IMR-90 (cell line): ENCODE measurements at regions not wholly inside any gene's neighbourhood (a gene's known extent, or its start where the extent isn't known, plus 50 kb on each side); places are given as distances from the start of the nearest gene placed in this dataset.

Experiments
- ATAC-seq: fragments of 200-7000 bp; cut with Tn5 transposase; 2 replicates; pipeline ENCODE4 v1.9.1; 2020; ENCODE audit warnings: low read depth, mild to moderate bottlenecking, moderate library complexity
- BruUV-seq: library from RNA; stranded (reverse); fragments of 400-500 nt; replicated peaks from 2 replicates; lab custom pipeline; 2021; lab: Mats Ljungman, UMichigan
- CTCF ChIA-PET: fragments of 300-600 bp; formaldehyde crosslinking; extraction: SDS; loops from one replicate; lab custom pipeline; 2021; ENCODE audit warnings: antibody characterized with exemption; lab: Yijun Ruan, JAX
- POLR2A ChIA-PET: fragments of 300-600 bp; sonication (Branson Sonifier 250); formaldehyde crosslinking; loops from one replicate; lab custom pipeline; 2022; ENCODE audit warnings: antibody characterized with exemption; ENCODE audit not compliant: unreplicated experiment; lab: Charles Lee
- DNase-seq: peaks from one replicate; pipeline ENCODE4 v3.0.0; 2013
- H2AFZ ChIP-seq: replicated peaks from 2 replicates; pipeline ENCODE3; 2013; ENCODE audit warnings: low read length, mild to moderate bottlenecking; ENCODE audit not compliant: poor library complexity
- H2AK5ac ChIP-seq: 2 replicates; pipeline ENCODE4 v1.6.1; 2013; ENCODE audit warnings: low read depth, low read length, inconsistent platforms
- H2AK9ac ChIP-seq: replicated peaks from 2 replicates; pipeline ENCODE3; 2013; ENCODE audit warnings: mild to moderate bottlenecking, low read depth, low read length, moderate library complexity; ENCODE audit not compliant: poor library complexity
- H2BK120ac ChIP-seq: 2 replicates; pipeline ENCODE4 v1.6.1; 2013; ENCODE audit warnings: low read depth, low read length, inconsistent platforms
- H2BK15ac ChIP-seq: 3 replicates; pipeline ENCODE4 v1.6.1; 2013; ENCODE audit warnings: low read depth, low read length, inconsistent platforms
- H2BK20ac ChIP-seq: 2 replicates; pipeline ENCODE4 v1.6.1; 2013; ENCODE audit warnings: low read depth, mild to moderate bottlenecking, inconsistent platforms, low read length, moderate library complexity
- H2BK5ac ChIP-seq: 2 replicates; pipeline ENCODE4 v1.6.1; 2013; ENCODE audit warnings: mild to moderate bottlenecking, low read depth, low read length, inconsistent platforms; ENCODE audit not compliant: poor library complexity, severe bottlenecking
- H3K14ac ChIP-seq: replicated peaks from 2 replicates; pipeline ENCODE4 v1.6.1; 2013; ENCODE audit warnings: low read depth, low read length, inconsistent platforms
- H3K18ac ChIP-seq: 2 replicates; pipeline ENCODE4 v1.6.1; 2013; ENCODE audit warnings: low read depth, low read length, control low read depth
- H3K23ac ChIP-seq: 2 replicates; pipeline ENCODE4 v1.6.1; 2013; ENCODE audit warnings: low read depth, low read length, inconsistent platforms
- H3K27ac ChIP-seq: 2 replicates; pipeline ENCODE4 v1.5.1; 2013; ENCODE audit warnings: mild to moderate bottlenecking, control low read depth, low read length; ENCODE audit not compliant: insufficient read depth
- H3K27me3 ChIP-seq: 2 replicates; pipeline ENCODE4 v1.6.1; 2013; ENCODE audit warnings: low read length; ENCODE audit not compliant: control insufficient read depth, insufficient read depth
- H3K36me3 ChIP-seq: 2 replicates; pipeline ENCODE4 v1.6.1; 2013; ENCODE audit warnings: low read length, mixed read lengths; ENCODE audit not compliant: control insufficient read depth, insufficient read depth
- H3K4ac ChIP-seq: 2 replicates; pipeline ENCODE4 v1.6.1; 2013; ENCODE audit warnings: low read depth, low read length, inconsistent platforms
- H3K4me1 ChIP-seq: 2 replicates; pipeline ENCODE4 v1.6.1; 2013; ENCODE audit warnings: low read length, mixed read lengths; ENCODE audit not compliant: control insufficient read depth, insufficient read depth
- H3K4me2 ChIP-seq: 2 replicates; pipeline ENCODE4 v1.6.1; 2013; ENCODE audit warnings: low read depth, mild to moderate bottlenecking, control low read depth, low read length, moderate library complexity
- H3K4me3 ChIP-seq: 2 replicates; pipeline ENCODE4 v1.5.1; 2013; ENCODE audit warnings: low read depth, mild to moderate bottlenecking, control low read depth, low read length, moderate library complexity; ENCODE audit not compliant: insufficient read depth
- H3K56ac ChIP-seq: 2 replicates; pipeline ENCODE4 v1.6.1; 2013; ENCODE audit warnings: low read length, inconsistent platforms; ENCODE audit not compliant: insufficient read depth; ENCODE audit errors: extremely low read depth
- H3K79me1 ChIP-seq, 2 experiments: 2 replicates each; pipeline ENCODE4 v1.6.1; 2013; ENCODE audit warnings: low read length in 2 of 2, inconsistent platforms in 1 of 2, low read depth in 1 of 2
- H3K9ac ChIP-seq: 2 replicates; pipeline ENCODE4 v1.6.1; 2013; ENCODE audit warnings: low read depth, low read length, control low read depth
- H3K9me1 ChIP-seq: 2 replicates; pipeline ENCODE4 v1.6.1; 2013; ENCODE audit warnings: low read length, inconsistent platforms; ENCODE audit not compliant: insufficient read depth
- H3K9me3 ChIP-seq: 2 replicates; pipeline ENCODE4 v1.6.1; 2013; ENCODE audit warnings: low read length; ENCODE audit not compliant: control insufficient read depth, insufficient read depth
- H4K20me1 ChIP-seq: 2 replicates; pipeline ENCODE4 v1.6.1; 2013; ENCODE audit warnings: low read length, inconsistent platforms; ENCODE audit not compliant: insufficient read depth
- H4K5ac ChIP-seq: 2 replicates; pipeline ENCODE4 v1.6.1; 2013; ENCODE audit warnings: mild to moderate bottlenecking, low read depth, low read length, control low read depth
- H4K8ac ChIP-seq, 2 experiments: 2 replicates each; pipeline ENCODE4 v1.6.1; 2013; ENCODE audit warnings: low read depth in 2 of 2, low read length in 2 of 2, control low read depth in 1 of 2, inconsistent platforms in 1 of 2
- H4K91ac ChIP-seq: 2 replicates; pipeline ENCODE4 v1.6.1; 2013; ENCODE audit warnings: low read depth, low read length, inconsistent platforms; ENCODE audit not compliant: insufficient read depth
- BHLHE40 ChIP-seq: fragments of 150-350 bp; IDR thresholded peaks from 2 replicates; pipeline ENCODE4 v1.6.1; 2016; ENCODE audit warnings: mild to moderate bottlenecking, low read depth, low read length
- CEBPB ChIP-seq: IDR thresholded peaks from 2 replicates; pipeline ENCODE4 v1.6.1; 2012; ENCODE audit warnings: low read depth, low read length, improper control_type of control experiment
- CHD1 ChIP-seq: IDR thresholded peaks from 2 replicates; pipeline ENCODE4 v1.6.1; 2012; ENCODE audit warnings: low read depth, low read length, improper control_type of control experiment
- CTCF ChIP-seq: conservative IDR thresholded peaks from 2 replicates; pipeline ENCODE4 v1.5.1; 2012; ENCODE audit warnings: mild to moderate bottlenecking, low read depth, low read length, improper control_type of control experiment
- ELK1 ChIP-seq: fragments of 150-350 bp; IDR thresholded peaks from 2 replicates; pipeline ENCODE4 v1.6.1; 2016; ENCODE audit warnings: low read depth, mild to moderate bottlenecking, low read length, moderate library complexity, borderline replicate concordance
- FOS ChIP-seq: fragments of 150-350 bp; IDR thresholded peaks from 2 replicates; pipeline ENCODE4 v1.6.1; 2016; ENCODE audit warnings: low read depth, low read length
- MAFK ChIP-seq: IDR thresholded peaks from 2 replicates; pipeline ENCODE4 v1.6.1; 2012; ENCODE audit warnings: low read depth, low read length, improper control_type of control experiment
- MAZ ChIP-seq: IDR thresholded peaks from 2 replicates; pipeline ENCODE4 v1.6.1; 2012; ENCODE audit warnings: low read depth, mild to moderate bottlenecking, low read length, improper control_type of control experiment, moderate library complexity, borderline replicate concordance
- MXI1 ChIP-seq: IDR thresholded peaks from 2 replicates; pipeline ENCODE4 v1.6.1; 2012; ENCODE audit warnings: low read depth, mild to moderate bottlenecking, low read length, moderate library complexity, borderline replicate concordance
- NFE2L2 ChIP-seq: fragments of 150-350 bp; IDR thresholded peaks from 2 replicates; pipeline ENCODE4 v1.6.1; 2016; ENCODE audit warnings: low read depth, mild to moderate bottlenecking, low read length
- POLR2A ChIP-seq: IDR thresholded peaks from 2 replicates; pipeline ENCODE4 v1.6.1; 2012; ENCODE audit warnings: mild to moderate bottlenecking, low read depth, low read length
- RAD21 ChIP-seq: IDR thresholded peaks from 2 replicates; pipeline ENCODE4 v1.6.1; 2012; ENCODE audit warnings: low read length, improper control_type of control experiment
- RCOR1 ChIP-seq: IDR thresholded peaks from 2 replicates; pipeline ENCODE4 v1.6.1; 2012; ENCODE audit warnings: mild to moderate bottlenecking, low read length, improper control_type of control experiment; ENCODE audit not compliant: insufficient replicate concordance
- RFX5 ChIP-seq: IDR thresholded peaks from 2 replicates; pipeline ENCODE4 v1.8.0; 2012; ENCODE audit warnings: low read depth, mild to moderate bottlenecking, low read length, moderate library complexity
- SMC3 ChIP-seq: fragments of 150-350 bp; IDR thresholded peaks from 2 replicates; pipeline ENCODE4 v1.6.1; 2016; ENCODE audit warnings: low read depth, mild to moderate bottlenecking, antibody characterized with exemption, low read length, moderate library complexity
- WGBS, 2 experiments: methylation state at CpG; one replicate each; pipeline versions ENCODE4 v1.1.5 to v1.1.7; 2013; ENCODE audit warnings: missing lambda C conversion rate in 2 of 2; ENCODE audit not compliant: insufficient read length in 1 of 2; ENCODE audit errors: extremely low coverage in 2 of 2; 5-methylcytosine and 5-hydroxymethylcytosine counted together
- dilution Hi-C: fragments of 300-500 bp; cut with HindIII; formaldehyde crosslinking; loops from one replicate; pipeline ENCODE4 v1.14.3; 2018; ENCODE audit warnings: low sequenced_read_pairs; ENCODE audit not compliant: unreplicated experiment
- in situ Hi-C: fragments of 300-500 bp; cut with MboI; formaldehyde crosslinking; loops from 3 replicates; pipeline ENCODE4 v1.14.3; 2019; ENCODE audit warnings: low sequenced_read_pairs, inconsistent platforms, mixed read lengths
- intact Hi-C: fragments of 100-400 bp; cut with micrococcal nuclease; formaldehyde crosslinking; loops from 2 replicates; pipeline ENCODE4 v1.10.0; 2022
- TF ChIP-seq, protein P1 (sequence below): fragments of 150-350 bp; IDR thresholded peaks from 2 replicates; pipeline ENCODE4 v1.6.1; 2017; ENCODE audit warnings: mild to moderate bottlenecking, antibody characterized with exemption, low read length, low read depth

DNA sequence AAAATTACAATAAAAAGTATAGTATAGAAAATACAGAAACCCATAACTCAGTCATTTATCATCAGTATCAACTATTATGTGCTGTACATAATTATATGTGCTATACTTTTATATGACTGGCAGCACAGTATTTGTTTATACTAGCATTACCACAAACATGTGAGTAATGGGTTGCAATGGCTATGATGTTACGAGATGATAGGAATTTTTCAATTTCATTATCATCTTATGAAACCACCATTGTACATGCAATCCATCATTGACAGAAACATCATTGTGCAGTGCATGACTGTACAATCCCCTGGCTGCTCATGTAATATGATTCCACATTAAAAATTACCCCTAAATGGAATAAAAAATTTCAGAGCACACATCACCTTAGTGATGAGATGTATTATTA lies 55.7 kb upstream of the TMEM229A start:
- H2BK120ac ChIP-seq, result no peak overlapping the region
- no peak overlapping the region for H3K56ac ChIP-seq
- H3K4me3 ChIP-seq, result no peak overlapping the region
- no TSS peak for BruUV-seq
- dilution Hi-C loops (no loop called here), in situ Hi-C loops (no loop called here), intact Hi-C loops (no loop called here)
- no peak overlapping the region for H3K23ac ChIP-seq
- H2BK5ac ChIP-seq, result no peak overlapping the region
- H2AFZ ChIP-seq, result no peak overlapping the region
- no peak overlapping the region for H4K91ac ChIP-seq
- no peak overlapping the region for H3K4ac ChIP-seq
- H3K4me2 ChIP-seq, result no peak overlapping the region
- H4K5ac ChIP-seq, result no peak overlapping the region
- no peak overlapping the region for H4K8ac ChIP-seq
- no peaks in the 10 kb centered on the region for H3K36me3 ChIP-seq
- no peaks in the 10 kb centered on the region for H3K79me1 ChIP-seq
- no CpG with 5 or more reads among the region's 1 CpG for WGBS, 2 experiments
- no peak overlapping the region for H3K18ac ChIP-seq
- no peak overlapping the region for H2BK20ac ChIP-seq
- H2BK15ac ChIP-seq, result no peak overlapping the region
- no peak for TF ChIP-seq ELK1
- TF ChIP-seq, protein P1, sequence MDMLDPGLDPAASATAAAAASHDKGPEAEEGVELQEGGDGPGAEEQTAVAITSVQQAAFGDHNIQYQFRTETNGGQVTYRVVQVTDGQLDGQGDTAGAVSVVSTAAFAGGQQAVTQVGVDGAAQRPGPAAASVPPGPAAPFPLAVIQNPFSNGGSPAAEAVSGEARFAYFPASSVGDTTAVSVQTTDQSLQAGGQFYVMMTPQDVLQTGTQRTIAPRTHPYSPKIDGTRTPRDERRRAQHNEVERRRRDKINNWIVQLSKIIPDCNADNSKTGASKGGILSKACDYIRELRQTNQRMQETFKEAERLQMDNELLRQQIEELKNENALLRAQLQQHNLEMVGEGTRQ, result no peak
- TF ChIP-seq BHLHE40, result no peak
- no peak for TF ChIP-seq NFE2L2
- no peak for TF ChIP-seq POLR2A
- TF ChIP-seq RFX5, result no peak
- no peak for TF ChIP-seq CHD1
- TF ChIP-seq CEBPB, result no peak
- no peak for TF ChIP-seq FOS
- TF ChIP-seq MXI1, result no peak
- TF ChIP-seq RAD21, result no peak
- TF ChIP-seq MAFK, result no peak
- TF ChIP-seq RCOR1, result no peak
- TF ChIP-seq CTCF, result no peak
- no peak for TF ChIP-seq SMC3
- no peak for TF ChIP-seq MAZ
- no peaks in the 10 kb centered on the region for H3K27me3 ChIP-seq
- no peaks in the 10 kb centered on the region for H4K20me1 ChIP-seq
- no peak overlapping the region for H2AK9ac ChIP-seq
- no peak overlapping the region for H3K14ac ChIP-seq
- DNase-seq, result no peak
- no peaks in the 10 kb centered on the region for H3K4me1 ChIP-seq
- no peak overlapping the region for H3K27ac ChIP-seq
- CTCF ChIA-PET, result no interaction called here
- no peak overlapping the region for H3K9ac ChIP-seq
- no peaks in the 10 kb centered on the region for H3K9me1 ChIP-seq
- POLR2A ChIA-PET, result no interaction called here
- no peak overlapping the region for H2AK5ac ChIP-seq
- ATAC-seq, result no peak
- H3K9me3 ChIP-seq, result no peaks in the 10 kb centered on the region
